WTC11 (cell line): ENCODE measurements at regions not wholly inside any gene's neighbourhood (a gene's known extent, or its start where the extent isn't known, plus 50 kb on each side); places are given as distances from the start of the nearest gene placed in this dataset.

Source experiments
- ATAC-seq: fragments of 200-7000 bp; cut with Tn5 transposase; 2 replicates; pipeline ENCODE4 v1.10.0; 2021; ENCODE audit warnings: mild to moderate bottlenecking, moderate library complexity
- CTCF ChIA-PET: fragments of 300-600 bp; sonication (Branson Sonifier 250); formaldehyde crosslinking; loops from one replicate; lab custom pipeline; 2021; ENCODE audit warnings: antibody characterized with exemption; lab: Charles Lee
- POLR2A ChIA-PET: fragments of 350-600 bp; sonication (Branson Sonifier 250); formaldehyde crosslinking; loops from one replicate; lab custom pipeline; 2021; ENCODE audit warnings: antibody characterized with exemption; lab: Charles Lee
- DNase-seq: peaks from one replicate; pipeline ENCODE4 v3.0.0; 2021; ENCODE audit warnings: low spot score
- H3K27ac Mint-ChIP-seq: 2 replicates; pipeline ENCODE4 v1.8.0; 2021; ENCODE audit warnings: mixed read lengths
- H3K27me3 Mint-ChIP-seq: 2 replicates; pipeline ENCODE4 v1.8.0; 2021; ENCODE audit warnings: low read depth, mild to moderate bottlenecking, moderate library complexity, mixed read lengths
- H3K36me3 Mint-ChIP-seq: 2 replicates; pipeline ENCODE4 v1.8.0; 2021; ENCODE audit warnings: mixed read lengths
- H3K4me1 Mint-ChIP-seq: 2 replicates; pipeline ENCODE4 v1.8.0; 2022; ENCODE audit warnings: mixed read lengths
- H3K4me3 Mint-ChIP-seq: 2 replicates; pipeline ENCODE4 v1.8.0; 2021; ENCODE audit warnings: mild to moderate bottlenecking, moderate library complexity, mixed read lengths
- H3K9me3 Mint-ChIP-seq: 2 replicates; pipeline ENCODE4 v1.8.0; 2021; ENCODE audit warnings: mixed read lengths
- ATF2 ChIP-seq: sonication (generic); formaldehyde crosslinking; IDR thresholded peaks from 2 replicates; pipeline ENCODE4 v1.8.1; 2022; ENCODE audit warnings: low read depth, missing genetic modification reagents, borderline replicate concordance
- ATF6 ChIP-seq: sonication (generic); formaldehyde crosslinking; IDR thresholded peaks from 2 replicates; pipeline ENCODE4 v1.8.1; 2023; ENCODE audit warnings: mild to moderate bottlenecking, missing genetic modification reagents
- ERG ChIP-seq: fragments of 250-450 bp; sonication (Bioruptor Pico); IDR thresholded peaks from 2 replicates; pipeline ENCODE4 v1.8.0; 2021; ENCODE audit warnings: mild to moderate bottlenecking
- ESRRA ChIP-seq: sonication (generic); formaldehyde crosslinking; IDR thresholded peaks from 2 replicates; pipeline ENCODE4 v1.8.1; 2022; ENCODE audit warnings: mild to moderate bottlenecking, missing genetic modification reagents, borderline replicate concordance
- FOXP4 ChIP-seq: sonication (generic); formaldehyde crosslinking; IDR thresholded peaks from 2 replicates; pipeline ENCODE4 v1.8.0; 2022; ENCODE audit warnings: mild to moderate bottlenecking, missing genetic modification reagents
- JAZF1 ChIP-seq: fragments of 250-450 bp; sonication (Bioruptor Pico); IDR thresholded peaks from 2 replicates; pipeline ENCODE4 v1.9.0; 2021; ENCODE audit warnings: moderate library complexity, mild to moderate bottlenecking, inconsistent platforms
- NFATC4 ChIP-seq: fragments of 250-450 bp; sonication (Bioruptor Pico); IDR thresholded peaks from 2 replicates; pipeline ENCODE4 v1.9.0; 2021; ENCODE audit warnings: mild to moderate bottlenecking
- PRDM15 ChIP-seq: sonication (generic); formaldehyde crosslinking; IDR thresholded peaks from 2 replicates; pipeline ENCODE4 v1.8.0; 2022; ENCODE audit warnings: missing genetic modification reagents
- RELA ChIP-seq: sonication (generic); formaldehyde crosslinking; IDR thresholded peaks from 2 replicates; pipeline ENCODE4 v1.8.1; 2022; ENCODE audit warnings: missing genetic modification reagents, mild to moderate bottlenecking, borderline replicate concordance
- SMAD3 ChIP-seq: sonication (generic); formaldehyde crosslinking; IDR thresholded peaks from 2 replicates; pipeline ENCODE4 v1.8.0; 2022; ENCODE audit warnings: missing genetic modification reagents, mild to moderate bottlenecking, borderline replicate concordance
- ZNF263 ChIP-seq: sonication (generic); formaldehyde crosslinking; IDR thresholded peaks from 2 replicates; pipeline ENCODE4 v1.8.1; 2022; ENCODE audit warnings: low read depth, mild to moderate bottlenecking, moderate library complexity, missing genetic modification reagents
- ZNF532 ChIP-seq: fragments of 250-450 bp; sonication (Bioruptor Pico); IDR thresholded peaks from 2 replicates; pipeline ENCODE4 v1.9.0; 2021; ENCODE audit warnings: mild to moderate bottlenecking, borderline replicate concordance
- TF ChIP-seq, protein P1 (sequence below): sonication (generic); formaldehyde crosslinking; IDR thresholded peaks from 2 replicates; pipeline ENCODE4 v1.8.1; 2023; ENCODE audit warnings: mild to moderate bottlenecking, moderate library complexity, missing genetic modification reagents

DNA sequence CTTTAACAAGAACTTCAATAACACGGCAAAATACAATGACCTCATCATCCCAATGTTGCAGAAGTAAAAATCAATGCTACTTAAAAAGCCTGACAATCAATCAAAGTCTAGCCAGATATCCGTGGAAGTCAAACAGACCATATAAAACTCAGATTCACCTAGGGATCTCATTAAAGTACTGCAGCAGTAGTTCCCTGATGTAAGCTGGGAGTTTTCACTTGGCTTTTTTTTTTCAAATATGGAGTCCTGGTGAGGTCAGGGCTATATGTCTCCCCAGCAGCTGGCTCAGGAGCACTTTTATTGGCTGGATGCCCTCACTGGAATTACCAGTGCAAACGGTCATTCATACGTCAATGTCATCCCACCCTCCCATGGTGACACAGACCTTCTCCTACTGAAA lies 220.6 kb upstream of the SLC30A5 start:
- no peaks in the 10 kb centered on the region for H3K27me3 Mint-ChIP-seq
- TF ChIP-seq, protein P1, sequence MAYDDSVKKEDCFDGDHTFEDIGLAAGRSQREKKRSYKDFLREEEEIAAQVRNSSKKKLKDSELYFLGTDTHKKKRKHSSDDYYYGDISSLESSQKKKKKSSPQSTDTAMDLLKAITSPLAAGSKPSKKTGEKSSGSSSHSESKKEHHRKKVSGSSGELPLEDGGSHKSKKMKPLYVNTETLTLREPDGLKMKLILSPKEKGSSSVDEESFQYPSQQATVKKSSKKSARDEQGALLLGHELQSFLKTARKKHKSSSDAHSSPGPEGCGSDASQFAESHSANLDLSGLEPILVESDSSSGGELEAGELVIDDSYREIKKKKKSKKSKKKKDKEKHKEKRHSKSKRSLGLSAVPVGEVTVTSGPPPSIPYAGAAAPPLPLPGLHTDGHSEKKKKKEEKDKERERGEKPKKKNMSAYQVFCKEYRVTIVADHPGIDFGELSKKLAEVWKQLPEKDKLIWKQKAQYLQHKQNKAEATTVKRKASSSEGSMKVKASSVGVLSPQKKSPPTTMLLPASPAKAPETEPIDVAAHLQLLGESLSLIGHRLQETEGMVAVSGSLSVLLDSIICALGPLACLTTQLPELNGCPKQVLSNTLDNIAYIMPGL (CRISPR knock-in tag) = no peak
- no peak for TF ChIP-seq RELA (CRISPR knock-in tag)
- no peaks in the 10 kb centered on the region for H3K9me3 Mint-ChIP-seq
- DNase-seq = no peak
- no peak overlapping the region for H3K27ac Mint-ChIP-seq
- H3K36me3 Mint-ChIP-seq = no peaks in the 10 kb centered on the region
- ChIA-PET CTCF (no interaction called here), POLR2A (no interaction called here)
- peaks cover 17% of the 10 kb centered on the region for H3K4me1 Mint-ChIP-seq
- no peak overlapping the region for H3K4me3 Mint-ChIP-seq
- ATAC-seq = no peak

- Mint-ChIP-seq H3K9me3 (no peaks in the 10 kb centered on the region), H3K27me3 (no peaks in the 10 kb centered on the region), H3K36me3 (no peaks in the 10 kb centered on the region)
- no peak for ATAC-seq
- TF ChIP-seq NFATC4 (CRISPR knock-in tag) = no peak
- no peak for TF ChIP-seq ZNF263
- TF ChIP-seq SMAD3 = no peak
- TF ChIP-seq ESRRA (CRISPR knock-in tag) = no peak
- TF ChIP-seq ERG = no peak
- TF ChIP-seq FOXP4 (CRISPR knock-in tag) = no peak
- no peak for TF ChIP-seq ZNF532
- no peak for TF ChIP-seq ATF2 (CRISPR knock-in tag)
- no peak for TF ChIP-seq JAZF1 (CRISPR knock-in tag)
- no peak for TF ChIP-seq ATF6
- no peak for TF ChIP-seq PRDM15 (CRISPR knock-in tag)
- TF ChIP-seq, all 79 proteins: peak for 0
- POLR2A ChIA-PET = no interaction called here
- CTCF ChIA-PET = no interaction called here
- DNase-seq = no peak
- H3K4me1 Mint-ChIP-seq = peaks cover 17% of the 10 kb centered on the region
- no peak overlapping the region for H3K27ac Mint-ChIP-seq
- H3K4me3 Mint-ChIP-seq = no peak overlapping the region
These were observed 218.5 kb upstream of the SLC30A5 start for GRCh38 chr5:68875351-68875750.
